ENCODE measurements at regions not wholly inside any gene's neighbourhood (a gene's known extent, or its start where the extent isn't known, plus 50 kb on each side); places are given as distances from the start of the nearest gene placed in this dataset.

DNA sequence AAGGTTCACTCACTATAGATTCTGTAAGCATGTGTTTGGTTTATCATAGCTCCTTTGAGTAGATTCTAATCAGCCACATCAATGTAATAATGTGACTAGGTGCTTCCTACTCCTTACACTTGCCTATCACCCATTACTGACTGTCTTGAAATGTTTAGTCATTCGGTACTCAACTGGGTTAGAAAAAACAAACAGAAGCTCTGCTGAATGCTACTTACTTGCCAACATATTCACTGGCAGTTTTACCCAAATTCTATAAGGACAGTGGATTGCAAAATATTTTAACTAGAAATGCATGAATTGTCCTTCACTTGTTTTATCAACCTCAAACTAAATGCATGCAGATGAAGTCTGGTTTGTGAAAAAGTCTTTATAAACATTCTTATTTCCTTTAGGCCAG, 352.1 kb upstream of the ALCAM start:
- H3K4me1 ChIP-seq (ENCODE audit: insufficient read depth, insufficient read length), result no peaks in the 10 kb centered on the region
- no peaks in the 10 kb centered on the region for H3K27me3 ChIP-seq (ENCODE audit: insufficient read depth, insufficient read length)
- TF ChIP-seq SUZ12 (IDR thresholded peaks at IDR 0.05; ENCODE audit: extremely low read depth, insufficient read depth, insufficient read length) (no peak), YY1 (IDR thresholded peaks at IDR 0.05; ENCODE audit: insufficient read depth, insufficient read length) (no peak), ZNF274 (IDR thresholded peaks at IDR 0.05; ENCODE audit: low read depth, low read length) (no peak)
- H3K36me3 ChIP-seq (ENCODE audit: insufficient read depth, insufficient read length, low read length), result no peaks in the 10 kb centered on the region
- H3K9me3 ChIP-seq (ENCODE audit: insufficient read depth, low read length), result 0 out of 2 replicates have a peak, but pooled peaks cover under 1% of the 10 kb centered on the region
- no peak overlapping the region for H3K9ac ChIP-seq (ENCODE audit: insufficient read length, low read depth)
- DNase-seq (ENCODE audit: low read depth, low spot score), result no peak
- no peak overlapping the region for H3K4me3 ChIP-seq (ENCODE audit: insufficient read length, low read depth)

DNA sequence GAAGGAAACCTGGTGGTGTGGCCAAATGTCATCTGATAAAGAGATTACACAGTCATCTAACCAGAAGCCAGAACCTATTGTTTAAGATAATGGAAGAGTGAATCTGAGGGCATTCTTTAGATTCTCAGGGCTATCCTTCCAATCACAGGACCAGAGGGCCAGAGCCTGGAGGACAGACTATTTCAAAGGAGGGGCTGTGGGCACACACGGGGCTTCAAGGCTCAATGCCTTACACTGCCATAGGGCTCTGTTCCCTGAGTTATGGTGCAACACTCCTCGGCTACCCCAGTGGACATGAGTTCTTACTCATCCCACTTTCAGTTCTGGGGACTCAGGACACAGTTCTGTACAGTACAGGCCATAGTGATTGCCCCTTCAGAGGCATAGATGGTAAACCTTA, 343.9 kb upstream of the ALCAM start:
- peak; percentile 6 for DNase-seq (ENCODE audit: low read depth, low spot score)
- H3K27me3 ChIP-seq (ENCODE audit: insufficient read depth, insufficient read length), result no peaks in the 10 kb centered on the region
- no peaks in the 10 kb centered on the region for H3K36me3 ChIP-seq (ENCODE audit: insufficient read depth, insufficient read length, low read length)
- no peak overlapping the region for H3K4me3 ChIP-seq (ENCODE audit: insufficient read length, low read depth)
- TF ChIP-seq SUZ12 (IDR thresholded peaks at IDR 0.05; ENCODE audit: extremely low read depth, insufficient read depth, insufficient read length) (no peak), YY1 (IDR thresholded peaks at IDR 0.05; ENCODE audit: insufficient read depth, insufficient read length) (no peak), ZNF274 (IDR thresholded peaks at IDR 0.05; ENCODE audit: low read depth, low read length) (no peak)
- no peaks in the 10 kb centered on the region for H3K9me3 ChIP-seq (ENCODE audit: insufficient read depth, low read length)
- no peaks in the 10 kb centered on the region for H3K4me1 ChIP-seq (ENCODE audit: insufficient read depth, insufficient read length)
- no peak overlapping the region for H3K9ac ChIP-seq (ENCODE audit: insufficient read length, low read depth)

DNA sequence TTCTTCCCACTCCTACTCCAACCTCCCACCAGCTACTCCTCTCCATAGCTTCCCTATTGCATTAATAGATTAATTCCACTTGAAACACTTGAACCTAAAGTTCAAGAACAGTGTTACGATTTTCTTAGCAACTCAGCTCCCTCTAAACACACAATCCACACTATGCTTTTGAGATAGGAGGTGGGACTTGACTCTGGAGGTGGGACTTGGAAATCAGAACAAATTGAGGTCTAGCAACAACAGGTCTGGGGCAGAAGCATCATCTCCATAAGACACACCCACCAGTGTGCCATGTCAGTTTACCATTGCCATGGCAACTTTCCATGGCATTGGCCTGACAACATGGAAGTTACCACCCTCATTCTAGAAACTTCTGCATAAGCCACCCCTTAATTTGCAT, 336.5 kb upstream of the ALCAM start:
- no peaks in the 10 kb centered on the region for H3K27me3 ChIP-seq (ENCODE audit: insufficient read depth, insufficient read length)
- H3K36me3 ChIP-seq (ENCODE audit: insufficient read depth, insufficient read length, low read length), result no peaks in the 10 kb centered on the region
- H3K4me1 ChIP-seq (ENCODE audit: insufficient read depth, insufficient read length), result no peaks in the 10 kb centered on the region
- H3K9me3 ChIP-seq (ENCODE audit: insufficient read depth, low read length), result no peaks in the 10 kb centered on the region
- no peak overlapping the region for H3K4me3 ChIP-seq (ENCODE audit: insufficient read length, low read depth)
- DNase-seq (ENCODE audit: low read depth, low spot score), result no peak
- no peak overlapping the region for H3K9ac ChIP-seq (ENCODE audit: insufficient read length, low read depth)
- TF ChIP-seq YY1 (IDR thresholded peaks at IDR 0.05; ENCODE audit: insufficient read depth, insufficient read length), result no peak
- TF ChIP-seq ZNF274 (IDR thresholded peaks at IDR 0.05; ENCODE audit: low read depth, low read length), result no peak
- no peak for TF ChIP-seq SUZ12 (IDR thresholded peaks at IDR 0.05; ENCODE audit: extremely low read depth, insufficient read depth, insufficient read length)

- Histone ChIP-seq H3K4me1 (ENCODE audit: insufficient read depth, insufficient read length) (no peaks in the 10 kb centered on the region), H3K9me3 (ENCODE audit: insufficient read depth, low read length) (no peaks in the 10 kb centered on the region), H3K27me3 (ENCODE audit: insufficient read depth, insufficient read length) (no peaks in the 10 kb centered on the region), H3K9ac (ENCODE audit: insufficient read length, low read depth) (no peak overlapping the region), H3K4me3 (ENCODE audit: insufficient read length, low read depth) (no peak overlapping the region), H3K36me3 (ENCODE audit: insufficient read depth, insufficient read length, low read length) (no peaks in the 10 kb centered on the region)
- no peak for TF ChIP-seq ZNF274 (IDR thresholded peaks at IDR 0.05; ENCODE audit: low read depth, low read length)
- no peak for DNase-seq (ENCODE audit: low read depth, low spot score)
Measured at GRCh38 chr3:105032541-105032940, 334.2 kb upstream of the ALCAM start.

- Histone ChIP-seq H3K36me3 (ENCODE audit: insufficient read depth, insufficient read length, low read length) (no peaks in the 10 kb centered on the region), H3K4me3 (ENCODE audit: insufficient read length, low read depth) (no peak overlapping the region), H3K9me3 (ENCODE audit: insufficient read depth, low read length) (no peaks in the 10 kb centered on the region), H3K9ac (ENCODE audit: insufficient read length, low read depth) (no peak overlapping the region), H3K4me1 (ENCODE audit: insufficient read depth, insufficient read length) (no peaks in the 10 kb centered on the region), H3K27me3 (ENCODE audit: insufficient read depth, insufficient read length) (no peaks in the 10 kb centered on the region)
- no peak for DNase-seq (ENCODE audit: low read depth, low spot score)
- TF ChIP-seq ZNF274 (IDR thresholded peaks at IDR 0.05; ENCODE audit: low read depth, low read length) (no peak), YY1 (IDR thresholded peaks at IDR 0.05; ENCODE audit: insufficient read depth, insufficient read length) (no peak), SUZ12 (IDR thresholded peaks at IDR 0.05; ENCODE audit: extremely low read depth, insufficient read depth, insufficient read length) (no peak)
Measured at GRCh38 chr3:105033081-105033480, 333.6 kb upstream of the ALCAM start.

- DNase-seq (ENCODE audit: low read depth, low spot score), result no peak
- TF ChIP-seq ZNF274 (IDR thresholded peaks at IDR 0.05; ENCODE audit: low read depth, low read length) (no peak), SUZ12 (IDR thresholded peaks at IDR 0.05; ENCODE audit: extremely low read depth, insufficient read depth, insufficient read length) (no peak), YY1 (IDR thresholded peaks at IDR 0.05; ENCODE audit: insufficient read depth, insufficient read length) (no peak)
- no peaks in the 10 kb centered on the region for H3K27me3 ChIP-seq (ENCODE audit: insufficient read depth, insufficient read length)
- H3K9me3 ChIP-seq (ENCODE audit: insufficient read depth, low read length), result no peaks in the 10 kb centered on the region
- no peak overlapping the region for H3K9ac ChIP-seq (ENCODE audit: insufficient read length, low read depth)
- H3K4me1 ChIP-seq (ENCODE audit: insufficient read depth, insufficient read length), result no peaks in the 10 kb centered on the region
- H3K4me3 ChIP-seq (ENCODE audit: insufficient read length, low read depth), result no peak overlapping the region
- no peaks in the 10 kb centered on the region for H3K36me3 ChIP-seq (ENCODE audit: insufficient read depth, insufficient read length, low read length)
Measured at GRCh38 chr3:105039004-105039403, 327.7 kb upstream of the ALCAM start.

DNA sequence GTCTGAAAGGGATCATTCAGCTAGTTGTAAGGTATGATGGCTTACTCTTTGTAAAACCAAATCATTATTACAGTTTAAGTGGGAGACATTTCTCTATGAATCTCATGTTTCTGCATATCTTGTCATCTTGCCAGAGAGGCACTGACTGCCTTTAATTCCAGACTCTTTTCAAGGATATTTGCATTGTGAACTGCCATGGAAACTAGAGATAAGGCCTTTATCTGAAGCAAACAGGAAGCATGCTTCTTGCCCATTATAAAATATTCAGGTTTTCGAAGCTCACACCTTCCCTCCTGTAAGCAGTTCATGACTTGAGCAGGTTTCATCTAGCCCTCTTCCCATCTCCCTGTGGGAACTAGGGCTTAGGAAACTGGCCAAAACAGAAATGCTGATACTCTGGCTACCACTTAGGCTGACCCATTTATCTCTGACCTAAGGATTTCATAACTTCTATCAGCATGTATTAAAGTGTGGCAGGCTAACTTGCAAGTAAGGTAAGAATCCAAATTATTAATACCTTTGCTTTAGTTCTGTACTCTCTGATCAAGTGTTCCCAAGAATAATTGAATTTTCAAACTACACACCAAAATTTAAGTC, 326.6 kb upstream of the ALCAM start:
- no peaks in the 10 kb centered on the region for H3K27me3 ChIP-seq (ENCODE audit: insufficient read depth, insufficient read length)
- no peaks in the 10 kb centered on the region for H3K36me3 ChIP-seq (ENCODE audit: insufficient read depth, insufficient read length, low read length)
- H3K9me3 ChIP-seq (ENCODE audit: insufficient read depth, low read length), result no peaks in the 10 kb centered on the region
- TF ChIP-seq ZNF274 (IDR thresholded peaks at IDR 0.05; ENCODE audit: low read depth, low read length), result no peak
- TF ChIP-seq SUZ12 (IDR thresholded peaks at IDR 0.05; ENCODE audit: extremely low read depth, insufficient read depth, insufficient read length), result no peak
- no peak for TF ChIP-seq YY1 (IDR thresholded peaks at IDR 0.05; ENCODE audit: insufficient read depth, insufficient read length)
- H3K4me3 ChIP-seq (ENCODE audit: insufficient read length, low read depth), result no peak overlapping the region
- no peak for DNase-seq (ENCODE audit: low read depth, low spot score)
- no peak overlapping the region for H3K9ac ChIP-seq (ENCODE audit: insufficient read length, low read depth)
- no peaks in the 10 kb centered on the region for H3K4me1 ChIP-seq (ENCODE audit: insufficient read depth, insufficient read length)
